DOHH2 (cell line): ENCODE measurements at regions not wholly inside any gene's neighbourhood (a gene's known extent, or its start where the extent isn't known, plus 50 kb on each side); places are given as distances from the start of the nearest gene placed in this dataset.

Source experiments
- EZH2phosphoT487 ChIP-seq: fragments of 200-600 bp; sonication (generic); IDR thresholded peaks from 2 replicates; pipeline ENCODE4 v1.6.1; 2017; ENCODE audit warnings: borderline replicate concordance, mild to moderate bottlenecking, antibody characterized with exemption, low read length, moderate library complexity, mixed read lengths
- TF ChIP-seq, protein P1 (sequence below): fragments of 200-600 bp; sonication (generic); IDR thresholded peaks from one replicate; pipeline ENCODE4 v1.5.1; 2014; ENCODE audit warnings: antibody characterized with exemption, mild to moderate bottlenecking, low read depth, low read length; ENCODE audit not compliant: poor library complexity, severe bottlenecking

- TF ChIP-seq, protein P1, sequence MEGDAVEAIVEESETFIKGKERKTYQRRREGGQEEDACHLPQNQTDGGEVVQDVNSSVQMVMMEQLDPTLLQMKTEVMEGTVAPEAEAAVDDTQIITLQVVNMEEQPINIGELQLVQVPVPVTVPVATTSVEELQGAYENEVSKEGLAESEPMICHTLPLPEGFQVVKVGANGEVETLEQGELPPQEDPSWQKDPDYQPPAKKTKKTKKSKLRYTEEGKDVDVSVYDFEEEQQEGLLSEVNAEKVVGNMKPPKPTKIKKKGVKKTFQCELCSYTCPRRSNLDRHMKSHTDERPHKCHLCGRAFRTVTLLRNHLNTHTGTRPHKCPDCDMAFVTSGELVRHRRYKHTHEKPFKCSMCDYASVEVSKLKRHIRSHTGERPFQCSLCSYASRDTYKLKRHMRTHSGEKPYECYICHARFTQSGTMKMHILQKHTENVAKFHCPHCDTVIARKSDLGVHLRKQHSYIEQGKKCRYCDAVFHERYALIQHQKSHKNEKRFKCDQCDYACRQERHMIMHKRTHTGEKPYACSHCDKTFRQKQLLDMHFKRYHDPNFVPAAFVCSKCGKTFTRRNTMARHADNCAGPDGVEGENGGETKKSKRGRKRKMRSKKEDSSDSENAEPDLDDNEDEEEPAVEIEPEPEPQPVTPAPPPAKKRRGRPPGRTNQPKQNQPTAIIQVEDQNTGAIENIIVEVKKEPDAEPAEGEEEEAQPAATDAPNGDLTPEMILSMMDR, result no peak
- no peak for TF ChIP-seq EZH2phosphoT487
Observed at GRCh38 chr5:74135033-74135432, 505.5 kb downstream of the ENC1 start.
